ENCODE measurements at regions not wholly inside any gene's neighbourhood (a gene's known extent, or its start where the extent isn't known, plus 50 kb on each side); places are given as distances from the start of the nearest gene placed in this dataset.

- no peak for DNase-seq
Measured at GRCh38 chr4:162457071-162457865, 293.5 kb upstream of the FSTL5 start.

GRCh38 chr4:162456106-162456505 lies 292.3 kb upstream of the FSTL5 start:
- no peak for DNase-seq

- no peak for DNase-seq
Measured at GRCh38 chr4:162450531-162451035, 286.8 kb upstream of the FSTL5 start.

GRCh38 chr4:162443510-162443909 lies 279.7 kb upstream of the FSTL5 start:
- no peak for DNase-seq

GRCh38 chr4:162442128-162442527 lies 278.3 kb upstream of the FSTL5 start:
- DNase-seq: no peak

GRCh38 chr4:162422312-162422711 lies 258.5 kb upstream of the FSTL5 start:
- no peak for DNase-seq

- no peak for DNase-seq
Measured at GRCh38 chr4:162410854-162411253, 247.1 kb upstream of the FSTL5 start.

GRCh38 chr4:162409048-162409447 lies 245.2 kb upstream of the FSTL5 start:
- no peak for DNase-seq

- no peak for DNase-seq
Measured at GRCh38 chr4:162408309-162408708, 244.5 kb upstream of the FSTL5 start.

GRCh38 chr4:162406637-162407365 lies 243.0 kb upstream of the FSTL5 start:
- DNase-seq: no peak

GRCh38 chr4:162403932-162404331 lies 240.1 kb upstream of the FSTL5 start:
- no peak for DNase-seq

GRCh38 chr4:162403419-162403818 lies 239.6 kb upstream of the FSTL5 start:
- DNase-seq: no peak

- DNase-seq: no peak
Measured at GRCh38 chr4:162401021-162401420, 237.2 kb upstream of the FSTL5 start.

GRCh38 chr4:162392946-162393345 lies 229.1 kb upstream of the FSTL5 start:
- no peak for DNase-seq

GRCh38 chr4:162366146-162366545 lies 202.3 kb upstream of the FSTL5 start:
- no peak for DNase-seq

- no peak for DNase-seq
Measured at GRCh38 chr4:162364651-162365050, 200.9 kb upstream of the FSTL5 start.

- no peak for DNase-seq
Measured at GRCh38 chr4:162360369-162361149, 196.8 kb upstream of the FSTL5 start.

GRCh38 chr4:162356181-162356580 lies 192.4 kb upstream of the FSTL5 start:
- DNase-seq: no peak

- DNase-seq: no peak
Measured at GRCh38 chr4:162352580-162353107, 188.8 kb upstream of the FSTL5 start.

- DNase-seq: no peak
Measured at GRCh38 chr4:162350331-162350730, 186.5 kb upstream of the FSTL5 start.

GRCh38 chr4:162349395-162349794 lies 185.6 kb upstream of the FSTL5 start:
- no peak for DNase-seq

- DNase-seq: no peak
Measured at GRCh38 chr4:162347842-162348213, 184.0 kb upstream of the FSTL5 start.
